GM12873 (cell line): ENCODE measurements at regions not wholly inside any gene's neighbourhood (a gene's known extent, or its start where the extent isn't known, plus 50 kb on each side); places are given as distances from the start of the nearest gene placed in this dataset.

Source experiments
- TF ChIP-seq, protein P1 (sequence below): IDR thresholded peaks from 2 replicates; pipeline ENCODE4 v1.5.1; 2012; ENCODE audit warnings: low read depth, mild to moderate bottlenecking, moderate library complexity, low read length, control low read depth; ENCODE audit not compliant: insufficient read depth; ENCODE audit errors: missing control alignments

- TF ChIP-seq, protein P1, sequence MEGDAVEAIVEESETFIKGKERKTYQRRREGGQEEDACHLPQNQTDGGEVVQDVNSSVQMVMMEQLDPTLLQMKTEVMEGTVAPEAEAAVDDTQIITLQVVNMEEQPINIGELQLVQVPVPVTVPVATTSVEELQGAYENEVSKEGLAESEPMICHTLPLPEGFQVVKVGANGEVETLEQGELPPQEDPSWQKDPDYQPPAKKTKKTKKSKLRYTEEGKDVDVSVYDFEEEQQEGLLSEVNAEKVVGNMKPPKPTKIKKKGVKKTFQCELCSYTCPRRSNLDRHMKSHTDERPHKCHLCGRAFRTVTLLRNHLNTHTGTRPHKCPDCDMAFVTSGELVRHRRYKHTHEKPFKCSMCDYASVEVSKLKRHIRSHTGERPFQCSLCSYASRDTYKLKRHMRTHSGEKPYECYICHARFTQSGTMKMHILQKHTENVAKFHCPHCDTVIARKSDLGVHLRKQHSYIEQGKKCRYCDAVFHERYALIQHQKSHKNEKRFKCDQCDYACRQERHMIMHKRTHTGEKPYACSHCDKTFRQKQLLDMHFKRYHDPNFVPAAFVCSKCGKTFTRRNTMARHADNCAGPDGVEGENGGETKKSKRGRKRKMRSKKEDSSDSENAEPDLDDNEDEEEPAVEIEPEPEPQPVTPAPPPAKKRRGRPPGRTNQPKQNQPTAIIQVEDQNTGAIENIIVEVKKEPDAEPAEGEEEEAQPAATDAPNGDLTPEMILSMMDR, result no peak
Observed at GRCh38 chr14:71703477-71703876, 228.8 kb upstream of the RGS6 start.

DNA sequence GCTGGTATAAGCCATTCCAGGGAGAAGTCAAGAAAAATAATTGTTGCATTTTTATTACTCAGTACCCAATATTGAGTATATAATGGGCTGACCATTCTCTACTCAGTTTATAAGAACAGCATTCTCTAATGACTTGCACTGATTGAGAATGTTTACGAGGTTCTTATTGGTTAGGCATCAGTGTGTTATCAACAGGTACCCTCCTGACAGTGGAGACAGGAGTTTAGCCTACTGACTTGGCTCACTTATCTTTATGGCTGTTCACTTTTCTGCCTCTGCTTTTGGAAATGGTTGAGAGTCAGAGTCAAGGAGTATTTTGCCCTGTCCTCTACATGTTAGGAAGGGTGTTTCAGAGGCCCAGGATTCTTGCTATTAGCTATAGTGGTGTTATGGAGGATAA, 228.0 kb upstream of the RGS6 start:
- TF ChIP-seq, protein P1, result no peak

GRCh38 chr14:71705460-71705859, 226.8 kb upstream of the RGS6 start:
- TF ChIP-seq, protein P1, result no peak

- TF ChIP-seq, protein P1, result no peak
Observed at GRCh38 chr14:71709076-71709475, 223.2 kb upstream of the RGS6 start.

DNA sequence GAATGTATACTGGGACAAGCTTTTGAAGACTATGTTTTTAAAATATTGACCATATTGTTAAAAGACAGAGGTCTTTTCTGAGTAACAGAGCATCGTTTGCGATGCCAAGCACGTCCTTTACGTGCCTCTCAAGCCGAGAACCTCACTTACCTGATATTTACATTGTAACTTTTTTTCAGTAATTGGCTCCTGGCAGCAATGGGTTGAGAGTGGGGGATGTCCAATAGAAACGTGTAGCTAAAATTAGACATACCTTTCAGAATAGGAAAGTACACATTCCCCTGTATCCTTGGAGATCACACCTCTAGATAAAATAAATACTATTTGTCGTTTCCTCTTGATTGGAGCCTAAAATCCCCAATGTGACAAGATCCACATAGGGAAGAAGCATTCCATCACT, 222.2 kb upstream of the RGS6 start:
- TF ChIP-seq, protein P1, result no peak

DNA sequence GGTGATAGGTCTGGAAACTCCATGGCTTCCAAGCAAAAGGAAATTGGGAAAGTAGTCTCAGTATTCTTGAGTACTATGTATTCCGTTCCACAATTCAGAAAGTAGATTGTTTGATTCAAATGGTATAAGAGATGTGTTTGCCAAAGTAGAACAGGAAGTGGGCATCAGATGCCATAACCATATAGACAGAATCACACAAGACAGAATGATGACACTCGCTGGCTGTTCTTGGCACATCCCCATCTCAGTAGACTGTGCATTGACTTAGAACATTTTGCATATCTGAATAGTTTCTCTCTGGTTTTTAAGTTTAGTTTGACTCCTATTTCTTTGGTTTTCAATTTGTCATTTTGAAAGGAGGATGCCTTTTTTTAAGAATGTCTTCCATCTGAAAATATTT, 221.1 kb upstream of the RGS6 start:
- TF ChIP-seq, protein P1, result no peak

DNA sequence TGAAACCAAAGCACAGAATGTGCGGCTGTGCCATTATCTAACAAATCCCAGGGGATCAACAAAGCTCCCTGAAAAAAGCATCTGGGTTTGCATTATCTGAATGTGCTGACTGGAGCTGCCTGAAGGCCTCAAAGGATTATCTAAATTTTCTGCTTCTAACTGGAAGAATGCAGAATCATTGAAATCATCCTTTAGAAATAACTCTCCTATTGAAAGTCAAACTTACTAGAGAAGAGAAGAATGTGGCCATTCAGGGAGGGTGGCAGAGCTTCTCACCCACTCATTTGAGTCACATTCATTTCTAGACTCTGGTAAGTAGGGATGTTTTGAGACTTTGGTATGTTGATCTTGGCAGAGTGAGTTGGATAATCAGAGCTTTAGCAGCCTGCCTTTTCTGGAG, 220.6 kb upstream of the RGS6 start:
- TF ChIP-seq, protein P1, result no peak
